WTC11 (cell line): ENCODE measurements at regions not wholly inside any gene's neighbourhood (a gene's known extent, or its start where the extent isn't known, plus 50 kb on each side); places are given as distances from the start of the nearest gene placed in this dataset.
A peak's percentile ranks its signal among the peaks of the same experiment; 100 is the strongest.

Experiments
- ATAC-seq: fragments of 200-7000 bp; cut with Tn5 transposase; 2 replicates; pipeline ENCODE4 v1.10.0; 2021; ENCODE audit warnings: mild to moderate bottlenecking, moderate library complexity
- CTCF ChIA-PET: fragments of 300-600 bp; sonication (Branson Sonifier 250); formaldehyde crosslinking; loops from one replicate; lab custom pipeline; 2021; ENCODE audit warnings: antibody characterized with exemption; lab: Charles Lee
- POLR2A ChIA-PET: fragments of 350-600 bp; sonication (Branson Sonifier 250); formaldehyde crosslinking; loops from one replicate; lab custom pipeline; 2021; ENCODE audit warnings: antibody characterized with exemption; lab: Charles Lee
- DNase-seq: peaks from one replicate; pipeline ENCODE4 v3.0.0; 2021; ENCODE audit warnings: low spot score
- H3K27ac Mint-ChIP-seq: 2 replicates; pipeline ENCODE4 v1.8.0; 2021; ENCODE audit warnings: mixed read lengths
- H3K27me3 Mint-ChIP-seq: 2 replicates; pipeline ENCODE4 v1.8.0; 2021; ENCODE audit warnings: low read depth, mild to moderate bottlenecking, moderate library complexity, mixed read lengths
- H3K36me3 Mint-ChIP-seq: 2 replicates; pipeline ENCODE4 v1.8.0; 2021; ENCODE audit warnings: mixed read lengths
- H3K4me1 Mint-ChIP-seq: 2 replicates; pipeline ENCODE4 v1.8.0; 2022; ENCODE audit warnings: mixed read lengths
- H3K4me3 Mint-ChIP-seq: 2 replicates; pipeline ENCODE4 v1.8.0; 2021; ENCODE audit warnings: mild to moderate bottlenecking, moderate library complexity, mixed read lengths
- H3K9me3 Mint-ChIP-seq: 2 replicates; pipeline ENCODE4 v1.8.0; 2021; ENCODE audit warnings: mixed read lengths
- CBFB ChIP-seq: sonication (generic); formaldehyde crosslinking; IDR thresholded peaks from 2 replicates; pipeline ENCODE4 v1.8.1; 2022; ENCODE audit warnings: mild to moderate bottlenecking, low read depth, missing genetic modification reagents
- GTF2I ChIP-seq: fragments of 250-450 bp; sonication (Bioruptor Pico); conservative IDR thresholded peaks from 2 replicates; pipeline ENCODE4 v1.4.0; 2021; ENCODE audit warnings: mild to moderate bottlenecking
- MYBL2 ChIP-seq: sonication (generic); formaldehyde crosslinking; IDR thresholded peaks from 2 replicates; pipeline ENCODE4 v1.8.1; 2023; ENCODE audit warnings: mild to moderate bottlenecking, moderate library complexity, missing genetic modification reagents
- NFYB ChIP-seq: sonication (generic); formaldehyde crosslinking; conservative IDR thresholded peaks from 2 replicates; pipeline ENCODE4 v1.8.0; 2022; ENCODE audit warnings: low read depth, missing genetic modification reagents
- NR1H2 ChIP-seq: sonication (generic); formaldehyde crosslinking; IDR thresholded peaks from 2 replicates; pipeline ENCODE4 v1.9.0; 2021; ENCODE audit warnings: mild to moderate bottlenecking, moderate library complexity, missing genetic modification reagents
- RORB ChIP-seq: fragments of 250-450 bp; sonication (Bioruptor Pico); IDR thresholded peaks from 2 replicates; pipeline ENCODE4 v1.9.0; 2021; ENCODE audit warnings: mild to moderate bottlenecking
- SMAD3 ChIP-seq: sonication (generic); formaldehyde crosslinking; IDR thresholded peaks from 2 replicates; pipeline ENCODE4 v1.8.0; 2022; ENCODE audit warnings: missing genetic modification reagents, mild to moderate bottlenecking, borderline replicate concordance
- TCF7 ChIP-seq: sonication (generic); formaldehyde crosslinking; IDR thresholded peaks from 2 replicates; pipeline ENCODE4 v1.8.0; 2022; ENCODE audit warnings: mild to moderate bottlenecking, low read depth, missing genetic modification reagents, moderate library complexity
- TEAD4 ChIP-seq: sonication (generic); formaldehyde crosslinking; IDR thresholded peaks from 2 replicates; pipeline ENCODE4 v1.8.0; 2022; ENCODE audit warnings: mild to moderate bottlenecking, missing genetic modification reagents
- ZNF232 ChIP-seq: sonication (generic); formaldehyde crosslinking; IDR thresholded peaks from 2 replicates; pipeline ENCODE4 v1.8.0; 2022; ENCODE audit warnings: mild to moderate bottlenecking, missing genetic modification reagents
- ZNF416 ChIP-seq: fragments of 250-450 bp; sonication (Bioruptor Pico); IDR thresholded peaks from 2 replicates; pipeline ENCODE4 v1.9.0; 2021; ENCODE audit warnings: mild to moderate bottlenecking, inconsistent platforms
- ZNF423 ChIP-seq: fragments of 250-450 bp; sonication (Bioruptor Pico); IDR thresholded peaks from 2 replicates; pipeline ENCODE4 v2.1.2; 2022; ENCODE audit warnings: mild to moderate bottlenecking, moderate library complexity
- ZNF512 ChIP-seq: sonication (generic); formaldehyde crosslinking; IDR thresholded peaks from 2 replicates; pipeline ENCODE4 v1.8.1; 2022; ENCODE audit warnings: missing genetic modification reagents, borderline replicate concordance
- TF ChIP-seq, protein P1 (sequence below): fragments of 250-450 bp; sonication (Bioruptor Pico); IDR thresholded peaks from 2 replicates; pipeline ENCODE4 v2.1.2; 2022; ENCODE audit warnings: mild to moderate bottlenecking, moderate library complexity
- TF ChIP-seq, protein P2 (sequence below): sonication (generic); formaldehyde crosslinking; IDR thresholded peaks from 2 replicates; pipeline ENCODE4 v1.8.0; 2022; ENCODE audit warnings: mild to moderate bottlenecking, missing genetic modification reagents
- TF ChIP-seq, protein P3 (sequence below): sonication (generic); formaldehyde crosslinking; IDR thresholded peaks from 2 replicates; pipeline ENCODE4 v1.8.1; 2023; ENCODE audit warnings: mild to moderate bottlenecking, moderate library complexity, missing genetic modification reagents

- CTCF ChIA-PET: interaction anchor here (1.0 kb wide), 1 partner anchor 39 kb away, joined by 3 read pairs; no protein-coding TSS in a partner anchor
- TF ChIP-seq NR1H2 (CRISPR knock-in tag) (no peak), MYBL2 (CRISPR knock-in tag) (no peak), ZNF416 (CRISPR knock-in tag) (no peak), ZNF232 (no peak), GTF2I (no peak), RORB (CRISPR knock-in tag) (no peak), TEAD4 (CRISPR knock-in tag) (no peak), CBFB (CRISPR knock-in tag) (no peak), SMAD3 (no peak)
- TF ChIP-seq, protein P1, sequence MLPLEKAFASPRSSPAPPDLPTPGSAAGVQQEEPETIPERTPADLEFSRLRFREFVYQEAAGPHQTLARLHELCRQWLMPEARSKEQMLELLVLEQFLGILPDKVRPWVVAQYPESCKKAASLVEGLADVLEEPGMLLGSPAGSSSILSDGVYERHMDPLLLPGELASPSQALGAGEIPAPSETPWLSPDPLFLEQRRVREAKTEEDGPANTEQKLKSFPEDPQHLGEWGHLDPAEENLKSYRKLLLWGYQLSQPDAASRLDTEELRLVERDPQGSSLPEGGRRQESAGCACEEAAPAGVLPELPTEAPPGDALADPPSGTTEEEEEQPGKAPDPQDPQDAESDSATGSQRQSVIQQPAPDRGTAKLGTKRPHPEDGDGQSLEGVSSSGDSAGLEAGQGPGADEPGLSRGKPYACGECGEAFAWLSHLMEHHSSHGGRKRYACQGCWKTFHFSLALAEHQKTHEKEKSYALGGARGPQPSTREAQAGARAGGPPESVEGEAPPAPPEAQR (CRISPR knock-in tag): no peak
- TF ChIP-seq, protein P2, sequence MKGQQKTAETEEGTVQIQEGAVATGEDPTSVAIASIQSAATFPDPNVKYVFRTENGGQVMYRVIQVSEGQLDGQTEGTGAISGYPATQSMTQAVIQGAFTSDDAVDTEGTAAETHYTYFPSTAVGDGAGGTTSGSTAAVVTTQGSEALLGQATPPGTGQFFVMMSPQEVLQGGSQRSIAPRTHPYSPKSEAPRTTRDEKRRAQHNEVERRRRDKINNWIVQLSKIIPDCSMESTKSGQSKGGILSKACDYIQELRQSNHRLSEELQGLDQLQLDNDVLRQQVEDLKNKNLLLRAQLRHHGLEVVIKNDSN (CRISPR knock-in tag): no peak
- POLR2A ChIA-PET: no interaction called here
- Mint-ChIP-seq H3K27me3 (peaks cover 2% of the 10 kb centered on the region; the same call in 1 of the 2 replicates), H3K27ac (no peak overlapping the region), H3K36me3 (no peaks in the 10 kb centered on the region), H3K4me1 (peaks cover 28% of the 10 kb centered on the region), H3K4me3 (no peak overlapping the region), H3K9me3 (no peaks in the 10 kb centered on the region)
- DNase-seq: no peak
- no peak for ATAC-seq
These were observed 210.6 kb upstream of the UMPS start for GRCh38 chr3:124519591-124520194.

GRCh38 chr3:124520970-124521369 is 209.3 kb upstream of the UMPS start:
- POLR2A ChIA-PET: no interaction called here
- no peak for TF ChIP-seq RORB (CRISPR knock-in tag)
- TF ChIP-seq, protein P2 (CRISPR knock-in tag): no peak
- TF ChIP-seq NFYB (CRISPR knock-in tag): no peak
- no peak for TF ChIP-seq ZNF423 (CRISPR knock-in tag)
- TF ChIP-seq TCF7: no peak
- TF ChIP-seq, protein P3, sequence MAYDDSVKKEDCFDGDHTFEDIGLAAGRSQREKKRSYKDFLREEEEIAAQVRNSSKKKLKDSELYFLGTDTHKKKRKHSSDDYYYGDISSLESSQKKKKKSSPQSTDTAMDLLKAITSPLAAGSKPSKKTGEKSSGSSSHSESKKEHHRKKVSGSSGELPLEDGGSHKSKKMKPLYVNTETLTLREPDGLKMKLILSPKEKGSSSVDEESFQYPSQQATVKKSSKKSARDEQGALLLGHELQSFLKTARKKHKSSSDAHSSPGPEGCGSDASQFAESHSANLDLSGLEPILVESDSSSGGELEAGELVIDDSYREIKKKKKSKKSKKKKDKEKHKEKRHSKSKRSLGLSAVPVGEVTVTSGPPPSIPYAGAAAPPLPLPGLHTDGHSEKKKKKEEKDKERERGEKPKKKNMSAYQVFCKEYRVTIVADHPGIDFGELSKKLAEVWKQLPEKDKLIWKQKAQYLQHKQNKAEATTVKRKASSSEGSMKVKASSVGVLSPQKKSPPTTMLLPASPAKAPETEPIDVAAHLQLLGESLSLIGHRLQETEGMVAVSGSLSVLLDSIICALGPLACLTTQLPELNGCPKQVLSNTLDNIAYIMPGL (CRISPR knock-in tag): no peak
- no peak for TF ChIP-seq ZNF512
- TF ChIP-seq SMAD3: no peak
- TF ChIP-seq, all 79 proteins: peak for 0
- DNase-seq (no peak), ATAC-seq (peak; percentile 61)
- Mint-ChIP-seq H3K4me3 (no peak overlapping the region), H3K27me3 (peaks cover 2% of the 10 kb centered on the region; the same call in 1 of the 2 replicates), H3K36me3 (peaks cover 7% of the 10 kb centered on the region; the same call in 1 of the 2 replicates), H3K4me1 (peaks cover 28% of the 10 kb centered on the region), H3K9me3 (peaks cover 9% of the 10 kb centered on the region), H3K27ac (peak overlapping the region; percentile 38)
- CTCF ChIA-PET: interaction anchor here (1.0 kb wide), 1 partner anchor 38 kb away, joined by 3 read pairs; no protein-coding TSS in a partner anchor
